ENCODE measurements at regions not wholly inside any gene's neighbourhood (a gene's known extent, or its start where the extent isn't known, plus 50 kb on each side); places are given as distances from the start of the nearest gene placed in this dataset.

GRCh38 chr3:182117583-182117982 lies 405.9 kb downstream of the SOX2 start:
- TF ChIP-seq EZH2 (IDR thresholded peaks at IDR 0.05; ENCODE audit: borderline replicate concordance, low read length) (no peak), CTCF (IDR thresholded peaks at IDR 0.05; ENCODE audit: low read length) (no peak)

Measured in OCI-LY1 (cell line).